Naive thymus-derived CD8-positive, alpha-beta T cell (primary cell): ENCODE measurements at regions not wholly inside any gene's neighbourhood (a gene's known extent, or its start where the extent isn't known, plus 50 kb on each side); places are given as distances from the start of the nearest gene placed in this dataset.

Experiments
- ATAC-seq, 2 donors: fragments of 150-1000 bp; cut with Tn5 transposase in 1 of 2; sonication (Bioruptor Pico), chemical (Tn5 transposase) in 1 of 2; 1 replicate in 1 of 2; 2 replicates in 1 of 2; pipeline ENCODE4 v1.10.0; 2021; ENCODE audit warnings: mild to moderate bottlenecking in 2 of 2, moderate library complexity in 2 of 2
- POLR2A ChIA-PET: fragments of 350-600 bp; sonication (Branson Sonifier 250); formaldehyde crosslinking; loops from one replicate; lab custom pipeline; 2021; ENCODE audit warnings: antibody characterized with exemption; lab: Charles Lee
- DNase-seq, 10 donors: peaks; one replicate each; pipeline versions ENCODE4 v3.0.0 to v3.0.0-alpha.2; 2020 to 2022
- H3K27ac Mint-ChIP-seq, 10 donors: one replicate each; pipeline ENCODE4 v1.8.0; 2020 to 2022; ENCODE audit warnings: mild to moderate bottlenecking in 10 of 10, mixed read lengths in 10 of 10, moderate library complexity in 4 of 10, inconsistent platforms in 1 of 10
- H3K27me3 Mint-ChIP-seq, 5 donors: one replicate each; pipeline ENCODE4 v1.8.0; 2021 to 2022; ENCODE audit warnings: mixed read lengths in 5 of 5
- H3K36me3 Mint-ChIP-seq, 3 donors: one replicate each; pipeline ENCODE4 v1.8.0; 2020 to 2022; ENCODE audit warnings: mixed read lengths in 3 of 3, mild to moderate bottlenecking in 2 of 3, inconsistent platforms in 1 of 3
- H3K4me1 Mint-ChIP-seq, 4 donors: one replicate each; pipeline ENCODE4 v1.8.0; 2021 to 2022; ENCODE audit warnings: mixed read lengths in 4 of 4
- H3K4me3 Mint-ChIP-seq, 10 donors: one replicate each; pipeline ENCODE4 v1.8.0; 2020 to 2022; ENCODE audit warnings: mild to moderate bottlenecking in 10 of 10, mixed read lengths in 10 of 10, moderate library complexity in 6 of 10, inconsistent platforms in 1 of 10
- H3K9me3 Mint-ChIP-seq, 9 donors: one replicate each; pipeline ENCODE4 v1.8.0; 2020 to 2022; ENCODE audit warnings: mixed read lengths in 9 of 9, mild to moderate bottlenecking in 3 of 9, inconsistent platforms in 1 of 9, moderate library complexity in 1 of 9

DNA sequence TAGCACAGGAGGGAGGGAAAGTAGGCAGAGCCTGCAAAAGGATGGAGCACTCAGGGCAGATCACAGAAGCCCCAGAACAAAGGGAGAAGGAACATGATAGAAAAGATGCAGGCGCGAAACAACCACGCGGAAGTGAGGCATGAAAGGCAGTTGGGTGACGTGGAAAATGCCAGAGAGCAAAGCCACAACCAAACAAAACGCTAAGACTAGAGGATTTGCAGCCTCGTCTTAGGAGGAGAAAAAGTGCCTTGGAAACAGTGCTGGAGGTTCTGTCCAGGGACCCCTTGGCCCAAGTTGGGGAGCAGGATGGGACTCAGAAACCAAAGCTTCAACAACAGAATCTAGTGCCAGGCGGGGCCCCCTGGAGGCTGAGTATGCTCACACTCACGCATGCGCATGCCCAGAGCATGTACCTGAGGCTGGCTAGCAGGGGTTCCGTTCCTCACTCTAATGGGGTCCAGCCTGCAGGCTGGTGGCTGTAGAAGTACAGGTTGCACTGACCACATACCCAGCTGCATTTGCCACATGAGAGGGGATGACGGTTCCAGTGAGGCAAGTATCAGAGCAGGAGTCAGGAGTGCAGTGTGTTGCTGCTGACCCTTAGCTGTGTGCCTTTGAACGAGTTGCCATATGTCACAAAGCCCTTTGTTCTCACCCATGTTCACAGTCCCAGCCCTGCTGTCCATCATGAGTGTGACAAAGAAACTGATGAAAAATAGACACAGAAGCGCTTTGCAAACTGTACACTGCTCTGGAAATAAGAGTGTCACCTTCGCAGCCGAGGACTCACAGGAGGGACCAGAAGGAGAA is 568.6 kb upstream of the CADM1 start:
- no peaks in the 10 kb centered on the region for H3K36me3 Mint-ChIP-seq
- no peak for ATAC-seq
- H3K27me3 Mint-ChIP-seq, result peaks cover 9 to 27% (median 14%) of the 10 kb centered on the region in 5 donors
- H3K27ac Mint-ChIP-seq, result no peak overlapping the region
- H3K4me3 Mint-ChIP-seq, result no peak overlapping the region
- H3K9me3 Mint-ChIP-seq, result peaks cover 0 to 13% (median 5%) of the 10 kb centered on the region in 9 donors
- no peak for DNase-seq
- POLR2A ChIA-PET, result no interaction called here
- H3K4me1 Mint-ChIP-seq, result no peaks in the 10 kb centered on the region

DNA sequence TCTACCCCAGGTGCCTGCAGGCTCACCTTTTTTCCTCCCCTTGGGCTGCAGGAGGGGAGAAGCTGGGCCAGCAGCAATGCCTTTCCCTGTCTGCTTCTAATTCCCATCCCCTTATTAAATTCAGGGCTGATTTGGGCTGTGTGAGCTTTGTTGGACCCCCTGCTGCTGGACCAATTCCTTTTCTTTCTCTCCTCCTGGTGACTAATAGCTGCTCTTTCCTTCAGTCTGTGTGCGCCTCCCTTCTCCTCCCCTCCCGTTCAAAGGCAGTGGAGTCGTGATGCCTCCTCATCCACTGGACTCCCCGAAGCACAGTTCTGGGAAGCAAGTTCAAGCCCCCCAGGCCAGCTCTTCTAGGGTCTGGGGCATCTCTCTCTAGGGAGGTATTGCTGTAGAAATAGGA is 567.9 kb upstream of the CADM1 start:
- Mint-ChIP-seq H3K36me3 (no peaks in the 10 kb centered on the region), H3K9me3 (peaks cover 0 to 8% (median 5%) of the 10 kb centered on the region in 9 donors), H3K4me1 (no peaks in the 10 kb centered on the region), H3K4me3 (no peak overlapping the region), H3K27me3 (peaks cover 4 to 20% (median 12%) of the 10 kb centered on the region in 5 donors), H3K27ac (no peak overlapping the region)
- DNase-seq (no peak), ATAC-seq (no peak)
- POLR2A ChIA-PET, result no interaction called here

DNA sequence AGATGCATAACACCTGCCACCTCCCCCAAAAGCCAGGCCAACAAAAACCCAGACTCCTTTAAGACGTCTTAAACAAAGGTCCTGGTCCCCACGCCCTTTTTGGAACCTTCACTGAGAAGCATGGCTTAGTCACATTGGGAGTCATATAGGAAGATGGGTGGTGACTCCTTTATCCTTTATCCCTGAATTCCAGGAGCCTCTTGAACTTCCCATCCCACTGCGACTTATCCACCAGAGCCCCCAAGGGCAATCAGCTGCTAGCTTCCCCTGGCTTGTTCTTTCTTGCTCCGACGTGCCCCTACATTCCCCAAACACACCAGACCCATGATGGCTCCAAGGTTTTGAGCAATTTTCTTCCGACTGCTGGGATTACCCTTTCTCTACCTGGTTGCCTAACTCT is 567.0 kb upstream of the CADM1 start:
- Mint-ChIP-seq H3K9me3 (no peaks in the 10 kb centered on the region), H3K4me3 (no peak overlapping the region), H3K27ac (no peak overlapping the region), H3K27me3 (peaks cover 0 to 14% (median 7%) of the 10 kb centered on the region in 5 donors), H3K4me1 (peaks cover 0 to 2% (median 0%) of the 10 kb centered on the region in 4 donors), H3K36me3 (no peaks in the 10 kb centered on the region)
- DNase-seq (no peak), ATAC-seq (no peak)
- POLR2A ChIA-PET, result no interaction called here

DNA sequence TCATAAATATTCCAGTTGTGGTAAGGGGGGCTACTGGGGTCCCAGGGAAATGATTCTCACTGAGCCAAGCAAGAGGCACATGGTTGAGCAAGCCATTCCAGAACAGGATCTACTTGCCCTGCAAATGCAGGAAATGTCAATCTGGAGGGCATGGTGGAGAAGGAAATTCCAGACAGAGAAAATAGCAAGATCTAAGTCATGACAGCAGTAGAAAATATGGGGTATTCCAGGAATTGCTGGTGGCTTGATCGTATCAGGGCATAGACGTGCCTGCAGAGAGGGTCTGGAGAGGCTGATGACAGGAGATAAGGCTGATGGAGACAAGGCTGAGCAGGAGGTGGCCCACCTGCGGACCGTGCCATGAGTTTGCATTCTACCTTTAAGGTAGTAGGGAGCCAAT is 566.3 kb upstream of the CADM1 start:
- Mint-ChIP-seq H3K27ac (no peak overlapping the region), H3K4me3 (no peak overlapping the region), H3K27me3 (peaks cover 0 to 16% (median 9%) of the 10 kb centered on the region in 5 donors), H3K4me1 (peaks cover 0 to 2% (median 0%) of the 10 kb centered on the region in 4 donors), H3K9me3 (no peaks in the 10 kb centered on the region), H3K36me3 (no peaks in the 10 kb centered on the region)
- POLR2A ChIA-PET, result no interaction called here
- DNase-seq, result no peak
- ATAC-seq, result no peak

DNA sequence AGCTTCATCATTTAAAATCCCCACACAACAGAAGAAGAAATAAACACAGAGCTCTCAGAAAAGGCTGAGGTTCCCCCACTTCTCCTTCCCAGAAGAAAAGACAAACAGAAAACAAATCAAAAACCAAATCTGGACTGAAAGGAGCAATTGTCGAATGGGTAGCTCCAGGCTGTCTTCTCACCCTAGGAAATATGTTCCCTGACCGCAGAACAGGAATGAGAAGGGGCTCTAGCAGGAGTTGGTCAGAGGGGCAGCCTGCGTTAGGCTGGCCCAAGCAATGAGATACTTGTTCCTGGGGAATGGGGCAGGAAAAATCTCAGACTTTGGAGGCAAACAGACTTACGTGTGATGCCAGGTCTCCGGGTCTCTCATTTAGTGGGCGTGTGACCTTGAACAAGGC is 562.6 kb upstream of the CADM1 start:
- POLR2A ChIA-PET, result no interaction called here
- ATAC-seq (no peak), DNase-seq (no peak)
- Mint-ChIP-seq H3K27me3 (peaks cover 6 to 36% (median 15%) of the 10 kb centered on the region in 5 donors), H3K4me3 (no peak overlapping the region), H3K27ac (no peak overlapping the region), H3K9me3 (peaks cover 0 to 3% (median 0%) of the 10 kb centered on the region in 9 donors), H3K4me1 (peaks cover 0 to 3% (median 0%) of the 10 kb centered on the region in 4 donors), H3K36me3 (no peaks in the 10 kb centered on the region)

DNA sequence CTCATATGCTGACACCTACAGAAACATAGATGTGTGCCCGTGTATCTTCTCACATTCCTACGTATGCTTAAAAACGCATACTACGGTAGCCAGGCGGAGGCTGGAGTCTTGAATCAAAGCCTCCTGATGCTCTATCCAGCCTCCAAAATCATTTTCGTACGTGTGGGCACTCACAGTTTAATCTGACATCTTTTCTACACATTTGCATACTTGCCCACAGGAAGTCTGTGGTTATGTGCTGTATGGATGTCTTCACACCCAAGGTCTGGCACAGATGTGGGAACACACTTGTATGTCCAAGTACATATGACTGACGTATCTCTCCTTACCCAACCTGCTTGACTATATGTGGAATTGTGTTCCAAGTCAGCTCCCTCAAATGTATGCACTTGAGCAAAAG is 561.8 kb upstream of the CADM1 start:
- POLR2A ChIA-PET, result no interaction called here
- Mint-ChIP-seq H3K27ac (no peak overlapping the region), H3K4me3 (no peak overlapping the region), H3K9me3 (peaks cover 0 to 3% (median 0%) of the 10 kb centered on the region in 9 donors), H3K4me1 (peaks cover 0 to 3% (median 0%) of the 10 kb centered on the region in 4 donors), H3K36me3 (no peaks in the 10 kb centered on the region), H3K27me3 (peaks cover 9 to 38% (median 10%) of the 10 kb centered on the region in 5 donors)
- no peak for ATAC-seq
- no peak for DNase-seq

DNA sequence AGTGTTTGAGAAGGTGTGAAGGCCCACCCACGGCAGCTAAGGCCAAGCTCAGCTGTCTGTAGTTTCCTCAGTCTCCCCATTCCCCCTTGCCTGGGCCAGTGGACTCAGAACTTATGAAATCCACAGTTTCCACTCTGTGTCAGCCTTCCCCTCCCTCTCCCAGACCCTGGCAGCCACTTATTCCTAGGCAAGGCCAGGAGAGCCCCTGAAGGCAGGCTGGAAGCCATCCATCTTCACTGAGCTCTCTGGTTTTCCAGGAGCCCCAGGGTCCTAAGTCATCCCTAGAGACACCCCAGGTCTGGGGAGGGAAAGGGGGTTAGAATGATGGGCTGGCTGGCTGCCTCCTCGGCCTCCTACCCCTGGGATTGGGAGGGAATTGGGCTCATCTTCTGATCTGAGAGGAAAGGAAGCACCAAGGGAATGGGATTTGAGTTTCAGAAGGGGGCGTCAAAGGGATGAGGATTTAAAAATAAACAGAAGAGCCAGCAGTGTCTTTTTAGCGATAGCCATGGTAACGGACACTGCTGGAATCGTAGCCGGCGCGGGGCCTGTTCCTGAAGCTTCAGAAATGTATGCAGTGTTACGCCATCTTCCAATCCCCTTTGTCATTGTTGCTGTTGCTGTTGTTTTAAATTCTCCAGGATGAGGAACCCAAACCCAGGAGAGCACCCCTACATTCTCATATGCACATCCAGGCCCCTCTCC is 561.1 kb upstream of the CADM1 start:
- no peak overlapping the region for H3K4me3 Mint-ChIP-seq
- no peak overlapping the region for H3K27ac Mint-ChIP-seq
- peaks cover 0 to 3% (median 0%) of the 10 kb centered on the region in 4 donors for H3K4me1 Mint-ChIP-seq
- POLR2A ChIA-PET, result no interaction called here
- no peak for ATAC-seq
- no peak for DNase-seq
- peaks cover 8 to 38% (median 9%) of the 10 kb centered on the region in 5 donors for H3K27me3 Mint-ChIP-seq
- H3K9me3 Mint-ChIP-seq, result peaks cover 0 to 3% (median 0%) of the 10 kb centered on the region in 9 donors
- H3K36me3 Mint-ChIP-seq, result no peaks in the 10 kb centered on the region

DNA sequence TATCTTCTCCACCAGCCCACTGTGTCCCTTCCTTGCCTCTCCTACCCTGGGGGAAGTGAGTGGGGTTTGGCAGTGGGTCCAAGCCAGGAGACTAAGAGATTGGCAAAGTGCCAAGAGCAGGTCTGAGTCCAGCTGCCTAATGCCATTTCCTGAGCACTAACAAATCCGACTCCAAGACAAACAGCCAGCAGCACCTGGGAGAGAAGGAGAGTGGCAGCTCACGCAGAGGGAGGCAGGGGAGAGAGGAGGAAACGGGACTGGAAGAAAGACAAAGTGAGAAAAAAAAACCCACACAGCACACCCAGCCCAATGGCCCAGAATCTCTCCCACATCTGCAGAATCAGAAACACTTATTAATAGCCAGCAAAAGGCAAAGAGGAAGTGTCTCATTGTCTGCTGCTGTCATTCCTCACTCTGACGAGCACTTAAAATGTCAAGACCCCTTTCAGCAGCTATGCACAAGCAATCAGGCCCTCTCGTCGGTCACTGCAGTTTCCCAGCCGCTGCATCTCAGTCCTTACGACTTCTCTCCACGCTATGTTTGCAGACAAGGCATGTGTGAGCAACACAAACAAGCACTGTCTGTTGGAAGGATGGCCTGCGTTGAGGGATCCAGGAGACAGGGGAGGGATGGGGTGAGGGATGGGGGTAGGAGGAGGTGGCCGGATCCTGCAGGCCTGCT is 558.4 kb upstream of the CADM1 start:
- no peak overlapping the region for H3K4me3 Mint-ChIP-seq
- POLR2A ChIA-PET, result no interaction called here
- H3K27me3 Mint-ChIP-seq, result peaks cover 8 to 47% (median 9%) of the 10 kb centered on the region in 5 donors
- peaks cover 0 to 7% (median 0%) of the 10 kb centered on the region in 9 donors for H3K9me3 Mint-ChIP-seq
- H3K27ac Mint-ChIP-seq, result no peak overlapping the region
- DNase-seq (no peak), ATAC-seq (no peak)
- no peaks in the 10 kb centered on the region for H3K36me3 Mint-ChIP-seq
- peaks cover 0 to 3% (median 0%) of the 10 kb centered on the region in 4 donors for H3K4me1 Mint-ChIP-seq

DNA sequence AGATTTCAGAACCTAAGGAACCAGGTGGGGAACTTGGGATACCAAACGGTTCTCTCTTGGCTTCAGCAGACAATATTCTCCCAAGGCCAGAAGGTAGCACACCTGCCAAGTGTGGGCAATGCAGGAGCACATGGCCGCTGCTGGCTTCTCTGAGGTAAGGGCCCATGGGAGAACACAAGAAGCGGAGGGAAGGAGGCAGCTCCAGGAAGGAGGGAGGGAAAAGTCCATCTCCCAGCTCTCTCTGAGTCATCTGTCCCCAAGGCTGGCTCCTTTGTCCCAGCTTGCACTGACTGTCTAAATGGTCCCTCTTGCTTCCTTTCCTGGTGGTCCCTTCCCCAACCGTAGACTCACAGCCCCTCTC is 557.9 kb upstream of the CADM1 start:
- Mint-ChIP-seq H3K9me3 (peaks cover 0 to 12% (median 0%) of the 10 kb centered on the region in 9 donors), H3K36me3 (no peaks in the 10 kb centered on the region), H3K27ac (no peak overlapping the region), H3K4me3 (no peak overlapping the region), H3K4me1 (peaks cover 0 to 3% (median 0%) of the 10 kb centered on the region in 4 donors), H3K27me3 (peaks cover 8 to 47% (median 9%) of the 10 kb centered on the region in 5 donors)
- DNase-seq (no peak), ATAC-seq (no peak)
- POLR2A ChIA-PET, result no interaction called here

DNA sequence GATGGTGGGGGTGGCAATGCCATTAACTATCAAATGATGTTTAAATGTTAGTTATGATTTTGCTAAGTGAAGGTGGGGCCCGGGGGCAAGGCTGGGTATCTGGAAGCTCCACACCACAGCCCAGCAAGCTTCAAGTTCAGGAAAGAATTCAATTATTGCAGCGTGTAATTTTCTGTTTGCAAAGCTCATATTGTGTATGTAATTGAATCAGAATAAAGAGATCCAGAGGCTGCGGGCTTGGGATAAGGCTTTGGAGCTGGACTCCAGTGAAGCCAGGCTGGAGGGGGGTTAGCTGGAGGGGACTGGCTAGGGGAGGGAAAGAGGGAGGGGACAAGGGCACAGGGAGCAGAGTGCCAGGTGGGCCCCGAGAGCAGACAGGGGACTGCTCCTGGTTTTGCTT is 557.1 kb upstream of the CADM1 start:
- H3K27ac Mint-ChIP-seq, result no peak overlapping the region
- peaks cover 7 to 47% (median 9%) of the 10 kb centered on the region in 5 donors for H3K27me3 Mint-ChIP-seq
- DNase-seq (no peak), ATAC-seq (no peak)
- peaks cover 0 to 1% (median 0%) of the 10 kb centered on the region in 4 donors for H3K4me1 Mint-ChIP-seq
- POLR2A ChIA-PET, result no interaction called here
- peaks cover 0 to 12% (median 1%) of the 10 kb centered on the region in 9 donors for H3K9me3 Mint-ChIP-seq
- no peak overlapping the region for H3K4me3 Mint-ChIP-seq
- no peaks in the 10 kb centered on the region for H3K36me3 Mint-ChIP-seq

DNA sequence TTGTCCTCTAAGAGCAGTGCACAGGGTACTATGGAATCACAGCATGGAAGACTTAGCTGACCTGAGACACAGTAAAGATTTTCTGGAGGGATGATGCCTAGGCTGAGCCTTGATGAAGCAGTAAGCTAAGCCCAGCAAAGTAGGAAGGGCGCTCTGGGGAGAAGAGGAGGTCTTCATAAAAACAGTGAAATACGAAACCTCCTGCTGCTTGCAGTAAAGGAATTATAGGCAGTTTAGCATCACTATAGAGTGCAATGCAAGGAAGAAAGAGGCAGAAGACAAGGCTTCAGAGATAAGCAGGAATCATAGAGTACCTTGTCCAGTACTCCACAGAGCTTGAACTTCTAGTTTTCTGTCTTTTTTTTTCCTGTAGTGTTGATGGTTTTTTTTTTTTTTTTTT is 555.7 kb upstream of the CADM1 start:
- POLR2A ChIA-PET, result no interaction called here
- no peaks in the 10 kb centered on the region for H3K36me3 Mint-ChIP-seq
- no peak overlapping the region for H3K27ac Mint-ChIP-seq
- H3K9me3 Mint-ChIP-seq, result peaks cover 0 to 12% (median 1%) of the 10 kb centered on the region in 9 donors
- H3K4me3 Mint-ChIP-seq, result no peak overlapping the region
- peaks cover 6 to 47% (median 9%) of the 10 kb centered on the region in 5 donors for H3K27me3 Mint-ChIP-seq
- H3K4me1 Mint-ChIP-seq, result no peaks in the 10 kb centered on the region
- no peak for DNase-seq
- no peak for ATAC-seq

DNA sequence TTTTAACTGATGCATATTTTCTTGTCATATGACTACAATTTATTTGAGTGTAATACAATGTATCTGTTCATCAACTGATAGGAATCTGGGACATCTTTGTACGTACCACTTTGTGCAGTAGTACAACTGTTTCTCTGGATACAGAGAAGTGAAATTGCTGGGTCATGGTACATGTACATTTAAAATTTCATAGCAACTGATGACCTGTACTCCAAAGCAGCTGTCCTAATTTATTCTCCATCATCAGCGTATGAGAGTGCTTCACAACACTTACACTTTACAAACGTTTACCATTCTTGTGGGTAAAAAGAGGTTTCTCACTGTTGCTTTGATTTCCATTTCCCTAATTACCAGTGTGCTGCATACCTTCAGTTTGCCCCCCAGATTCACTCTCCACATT is 552.8 kb upstream of the CADM1 start:
- H3K4me3 Mint-ChIP-seq, result no peak overlapping the region
- no peak for DNase-seq
- POLR2A ChIA-PET, result no interaction called here
- H3K27me3 Mint-ChIP-seq, result peaks cover 0 to 34% (median 6%) of the 10 kb centered on the region in 5 donors
- peaks cover 0 to 12% (median 0%) of the 10 kb centered on the region in 9 donors for H3K9me3 Mint-ChIP-seq
- no peak for ATAC-seq
- no peaks in the 10 kb centered on the region for H3K4me1 Mint-ChIP-seq
- no peak overlapping the region for H3K27ac Mint-ChIP-seq
- H3K36me3 Mint-ChIP-seq, result no peaks in the 10 kb centered on the region

DNA sequence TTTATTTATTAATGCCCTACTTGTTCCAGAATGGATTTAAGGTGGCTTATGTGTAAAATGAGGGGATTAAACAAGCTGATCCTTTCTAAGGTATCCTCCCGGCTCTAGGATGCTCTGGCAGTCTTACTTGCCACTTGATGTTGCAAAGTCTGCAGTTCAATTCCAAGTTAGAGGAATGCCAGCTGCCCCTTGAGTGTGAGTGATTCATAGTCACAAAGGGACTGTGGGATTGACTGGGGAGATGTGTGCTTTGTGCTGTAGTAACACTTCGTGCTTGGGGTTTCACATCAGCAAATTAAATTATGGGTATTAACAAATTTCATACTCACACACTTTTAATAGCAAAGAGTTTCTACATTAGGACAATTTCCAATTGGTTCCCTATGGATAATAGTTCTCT is 550.8 kb upstream of the CADM1 start:
- H3K27ac Mint-ChIP-seq, result no peak overlapping the region
- H3K4me3 Mint-ChIP-seq, result no peak overlapping the region

More for the DNA sequence above, 550.8 kb upstream of the CADM1 start:
- ATAC-seq (no peak), DNase-seq (no peak)
- POLR2A ChIA-PET, result no interaction called here
- Mint-ChIP-seq H3K27me3 (peaks cover 0 to 20% (median 3%) of the 10 kb centered on the region in 5 donors), H3K9me3 (peaks cover 0 to 12% (median 0%) of the 10 kb centered on the region in 9 donors), H3K4me1 (no peaks in the 10 kb centered on the region), H3K36me3 (no peaks in the 10 kb centered on the region)
